ENCODE measurements at regions not wholly inside any gene's neighbourhood (a gene's known extent, or its start where the extent isn't known, plus 50 kb on each side); places are given as distances from the start of the nearest gene placed in this dataset.

GRCh38 chr19:27795369-27795768, 1417.6 kb downstream of the UQCRFS1 start:
- TF ChIP-seq CTCF (IDR thresholded peaks at IDR 0.05 in 4 of 5, conservative IDR thresholded peaks at IDR 0.05 in 1 of 5) (no peak), POLR2A (IDR thresholded peaks at IDR 0.05) (no peak)

Measured in gastrocnemius medialis (tissue), 4 donors.